GM12864 (cell line): ENCODE measurements at regions not wholly inside any gene's neighbourhood (a gene's known extent, or its start where the extent isn't known, plus 50 kb on each side); places are given as distances from the start of the nearest gene placed in this dataset.
"Not testable (repeated sequence)": the region's sequence is repeated elsewhere in the genome, so short reads cannot be mapped to it uniquely, and the experiment has no call there.

Experiments used
- DNase-seq: peaks from one replicate; pipeline ENCODE4 v3.0.0-alpha.2; 2011; ENCODE audit warnings: low read depth
- H3K4me3 ChIP-seq: 2 replicates; pipeline ENCODE4 v1.5.1; 2011; ENCODE audit warnings: mild to moderate bottlenecking, low read depth, low read length, control low read depth
- TF ChIP-seq, protein P1 (sequence below): IDR thresholded peaks from 2 replicates; pipeline ENCODE4 v1.5.1; 2011; ENCODE audit warnings: low read depth, mild to moderate bottlenecking, moderate library complexity, low read length, control low read depth, inconsistent platforms; ENCODE audit errors: missing control alignments

DNA sequence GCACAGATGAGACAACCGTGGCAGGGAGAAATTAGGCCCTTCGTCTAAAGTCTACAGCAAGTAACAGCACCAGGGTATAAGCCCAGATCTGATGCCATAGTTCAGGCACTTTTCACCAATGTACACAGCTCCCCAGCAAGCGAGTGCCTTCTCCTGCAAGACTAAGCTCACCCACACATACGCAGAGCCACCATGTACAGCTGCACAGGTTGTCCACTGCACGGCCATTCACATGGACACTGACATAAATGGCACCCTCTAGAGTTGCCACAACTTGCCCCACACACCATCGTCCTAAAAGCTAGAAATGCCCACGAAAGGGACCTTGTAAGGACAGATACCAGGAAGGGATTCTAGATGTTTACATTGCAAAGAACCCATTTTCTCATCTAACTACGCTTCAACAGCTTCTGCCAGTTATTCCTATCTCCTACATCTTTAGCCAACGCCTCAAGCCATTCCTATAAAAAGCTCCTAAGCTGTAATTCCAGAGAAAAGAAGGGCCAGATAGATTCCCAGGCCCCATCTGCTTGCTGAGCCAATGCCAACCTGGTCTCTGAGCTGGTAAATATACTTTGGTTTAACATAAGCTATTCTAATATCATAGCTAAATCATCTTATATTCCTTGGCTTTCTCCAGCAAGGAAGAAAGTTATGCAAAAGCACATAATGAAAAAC, 174.0 kb upstream of the KAZN start:
- TF ChIP-seq, protein P1, sequence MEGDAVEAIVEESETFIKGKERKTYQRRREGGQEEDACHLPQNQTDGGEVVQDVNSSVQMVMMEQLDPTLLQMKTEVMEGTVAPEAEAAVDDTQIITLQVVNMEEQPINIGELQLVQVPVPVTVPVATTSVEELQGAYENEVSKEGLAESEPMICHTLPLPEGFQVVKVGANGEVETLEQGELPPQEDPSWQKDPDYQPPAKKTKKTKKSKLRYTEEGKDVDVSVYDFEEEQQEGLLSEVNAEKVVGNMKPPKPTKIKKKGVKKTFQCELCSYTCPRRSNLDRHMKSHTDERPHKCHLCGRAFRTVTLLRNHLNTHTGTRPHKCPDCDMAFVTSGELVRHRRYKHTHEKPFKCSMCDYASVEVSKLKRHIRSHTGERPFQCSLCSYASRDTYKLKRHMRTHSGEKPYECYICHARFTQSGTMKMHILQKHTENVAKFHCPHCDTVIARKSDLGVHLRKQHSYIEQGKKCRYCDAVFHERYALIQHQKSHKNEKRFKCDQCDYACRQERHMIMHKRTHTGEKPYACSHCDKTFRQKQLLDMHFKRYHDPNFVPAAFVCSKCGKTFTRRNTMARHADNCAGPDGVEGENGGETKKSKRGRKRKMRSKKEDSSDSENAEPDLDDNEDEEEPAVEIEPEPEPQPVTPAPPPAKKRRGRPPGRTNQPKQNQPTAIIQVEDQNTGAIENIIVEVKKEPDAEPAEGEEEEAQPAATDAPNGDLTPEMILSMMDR, result no peak
- no peak overlapping the region for H3K4me3 ChIP-seq
- no peak for DNase-seq

DNA sequence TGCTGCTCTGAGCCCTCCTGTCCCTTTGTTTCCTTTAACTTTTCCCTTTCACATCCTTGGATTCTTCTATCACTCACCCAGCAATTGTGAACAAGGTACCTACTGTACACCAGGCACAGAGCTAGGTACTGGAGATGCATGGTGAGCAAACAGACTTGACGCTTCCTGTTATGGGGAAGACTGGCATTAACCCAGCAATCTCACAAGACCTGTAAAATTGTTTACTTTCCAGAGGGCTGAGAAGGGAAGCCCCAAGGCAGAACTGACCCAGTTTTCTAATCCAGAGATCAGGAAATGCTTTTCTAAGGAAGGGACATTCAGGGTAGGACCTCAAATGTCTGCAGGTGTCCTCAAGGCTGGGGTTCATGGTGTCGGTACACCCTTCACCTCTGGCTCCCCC, 171.6 kb upstream of the KAZN start:
- H3K4me3 ChIP-seq, result no peak overlapping the region
- TF ChIP-seq, protein P1, result no peak
- no peak for DNase-seq

DNA sequence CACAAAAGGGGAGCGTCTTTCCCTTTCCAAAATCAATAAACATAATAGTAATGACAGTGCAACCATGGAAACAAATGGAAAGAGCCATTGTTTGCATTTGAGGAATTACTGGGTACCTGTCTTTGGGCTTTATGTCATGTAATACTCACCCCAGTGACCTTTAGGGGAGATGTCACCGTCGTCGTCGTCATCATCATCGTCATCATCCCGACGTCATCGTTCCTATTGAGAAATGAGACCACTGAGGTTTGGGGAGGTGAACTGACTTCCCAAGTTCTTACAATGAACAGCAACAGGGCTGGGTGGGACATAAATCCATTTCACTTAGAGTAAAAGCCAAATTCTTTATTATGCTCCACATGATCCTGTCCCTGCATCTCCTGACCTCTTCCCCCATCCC, 168.9 kb upstream of the KAZN start:
- DNase-seq, result no peak
- TF ChIP-seq, protein P1, result no peak
- H3K4me3 ChIP-seq, result no peak overlapping the region

DNA sequence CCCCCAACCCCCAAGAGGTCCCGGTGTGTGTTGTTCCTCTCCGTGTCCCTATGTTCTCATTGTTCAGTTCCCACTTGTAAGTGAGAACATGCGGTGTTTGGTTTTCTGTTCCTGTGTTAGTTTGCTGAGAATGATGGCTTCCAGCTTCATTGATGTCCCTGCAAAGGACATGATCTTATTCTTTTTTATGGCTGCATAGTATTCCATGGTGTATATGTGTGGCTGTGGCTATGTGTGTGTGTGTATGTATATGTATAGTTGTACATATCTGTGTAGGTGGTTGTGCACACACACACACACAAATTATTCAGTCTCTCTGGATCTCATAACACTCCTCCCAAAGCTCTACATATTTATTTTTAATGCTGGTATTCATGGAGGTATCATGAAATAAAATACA, 165.8 kb upstream of the KAZN start:
- not testable (repeated sequence) for H3K4me3 ChIP-seq, DNase-seq

DNA sequence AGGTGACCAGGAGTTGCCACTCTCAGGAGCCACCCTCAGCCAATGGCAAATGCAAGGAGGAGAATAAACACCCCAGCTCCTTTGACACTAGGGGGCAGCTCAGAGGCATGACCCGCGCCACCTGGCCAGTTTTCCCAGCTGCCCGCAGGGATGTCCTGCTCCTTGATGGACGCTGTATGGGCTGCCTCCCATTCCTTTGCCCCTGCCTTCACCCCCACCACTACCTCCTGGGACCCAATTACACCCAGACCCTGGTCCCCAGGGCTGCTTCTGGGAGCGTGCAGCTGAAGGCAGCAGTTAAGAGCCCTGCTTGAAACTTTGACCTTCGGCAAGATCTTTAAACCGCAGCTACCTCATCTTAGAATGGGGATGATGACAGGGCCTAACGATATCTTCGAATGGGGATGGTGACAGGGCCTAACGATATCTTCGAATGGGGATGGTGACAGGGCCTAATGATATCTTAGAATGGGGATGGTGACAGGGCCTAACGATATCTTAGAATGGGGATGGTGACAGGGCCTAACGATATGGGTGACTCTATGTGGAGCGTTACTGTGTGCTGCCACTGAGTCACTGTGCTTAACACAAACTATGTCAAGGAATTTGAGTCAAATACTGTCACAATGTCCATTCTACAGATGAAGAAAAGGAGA, 163.0 kb upstream of the KAZN start:
- DNase-seq, result no peak

DNA sequence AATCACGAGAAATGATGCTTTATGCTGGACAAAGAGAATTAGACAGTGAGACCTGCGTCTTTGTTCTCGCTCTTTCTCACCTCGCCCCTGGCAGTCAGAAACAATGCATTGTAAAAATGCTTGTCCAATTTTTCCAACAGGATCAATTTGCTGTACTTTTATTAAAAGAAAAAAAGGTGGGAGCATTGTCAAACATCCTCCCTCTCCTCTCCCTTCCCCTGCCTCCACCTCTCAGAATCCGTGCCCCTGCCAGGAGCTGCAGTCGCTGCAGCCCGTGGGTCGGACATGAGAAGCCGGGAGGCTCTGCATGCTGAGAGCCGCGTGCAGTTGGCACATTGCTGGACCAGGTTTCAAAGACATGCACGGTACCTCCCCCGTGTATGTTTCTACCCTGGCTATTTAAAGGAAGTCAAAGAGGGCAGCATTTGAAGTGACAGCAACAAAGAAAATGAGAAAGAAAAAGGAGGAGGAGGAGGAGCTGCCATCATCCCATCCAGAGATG, 161.0 kb upstream of the KAZN start:
- no peak for DNase-seq
- H3K4me3 ChIP-seq, result no peak overlapping the region
- TF ChIP-seq, protein P1, result no peak

More for the DNA sequence above, 163.0 kb upstream of the KAZN start:
- H3K4me3 ChIP-seq, result no peak overlapping the region
- TF ChIP-seq, protein P1, result peak; percentile 19

DNA sequence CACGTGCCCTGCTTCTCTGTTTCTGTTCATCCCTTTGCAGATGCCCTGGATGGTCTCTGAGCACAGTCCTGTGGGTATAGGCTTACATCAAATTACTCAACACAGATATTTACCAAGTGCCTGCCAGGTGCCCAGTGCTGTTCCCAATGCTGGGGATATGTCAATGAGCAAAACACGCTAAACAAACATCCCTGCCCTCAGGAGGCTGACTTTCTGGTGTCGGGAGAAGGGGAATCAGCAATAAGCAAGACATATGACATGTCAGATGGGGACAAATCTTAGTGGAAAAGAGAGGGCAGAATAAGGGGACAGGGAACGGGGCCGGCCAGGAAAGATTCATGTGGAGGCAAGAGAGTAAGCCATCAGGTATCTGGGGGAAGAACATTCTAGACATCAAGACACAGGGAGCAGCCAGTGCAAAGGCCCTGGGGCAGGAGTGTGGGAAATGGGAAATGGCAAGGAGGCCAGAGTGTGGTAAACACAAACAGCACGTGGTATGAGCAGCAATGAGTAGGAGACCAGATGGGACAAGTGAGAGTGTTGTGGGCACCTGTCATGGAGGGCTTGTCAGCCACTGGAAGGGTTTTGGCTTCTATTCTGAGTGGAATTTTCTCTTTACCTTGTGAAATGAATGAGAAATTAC, 160.2 kb upstream of the KAZN start:
- TF ChIP-seq, protein P1, result no peak
- H3K4me3 ChIP-seq, result no peak overlapping the region
- DNase-seq, result no peak
